ENCODE measurements at regions not wholly inside any gene's neighbourhood (a gene's known extent, or its start where the extent isn't known, plus 50 kb on each side); places are given as distances from the start of the nearest gene placed in this dataset.

GRCh38 chr2:10196948-10197696 is 74.6 kb downstream of the RRM2 start:
- TF ChIP-seq CTCF (IDR thresholded peaks at IDR 0.05) (no peak), POLR2A (IDR thresholded peaks at IDR 0.05) (no peak)
